ENCODE measurements at regions not wholly inside any gene's neighbourhood (a gene's known extent, or its start where the extent isn't known, plus 50 kb on each side); places are given as distances from the start of the nearest gene placed in this dataset.

DNA sequence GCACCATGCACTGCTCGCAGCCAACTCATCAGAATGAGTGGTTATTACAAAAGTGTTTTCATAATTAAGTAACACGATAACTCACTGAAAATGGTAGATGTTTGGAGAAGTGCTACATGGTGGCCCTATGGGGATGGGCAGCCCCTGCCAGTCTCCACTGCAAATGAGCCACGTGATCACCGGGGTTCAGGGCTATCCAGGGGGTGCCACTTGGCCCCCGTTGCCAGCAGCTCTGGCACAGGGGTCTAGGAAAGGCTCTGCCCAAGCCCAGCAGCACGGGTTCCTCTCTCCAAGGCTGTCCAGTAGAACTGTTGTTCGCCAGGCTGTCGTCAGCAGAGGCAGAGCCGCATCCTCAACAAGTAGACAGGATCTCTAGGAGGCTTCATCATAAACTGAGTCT lies 382.1 kb upstream of the B3GAT1 start:
- DNase-seq = no peak

DNA sequence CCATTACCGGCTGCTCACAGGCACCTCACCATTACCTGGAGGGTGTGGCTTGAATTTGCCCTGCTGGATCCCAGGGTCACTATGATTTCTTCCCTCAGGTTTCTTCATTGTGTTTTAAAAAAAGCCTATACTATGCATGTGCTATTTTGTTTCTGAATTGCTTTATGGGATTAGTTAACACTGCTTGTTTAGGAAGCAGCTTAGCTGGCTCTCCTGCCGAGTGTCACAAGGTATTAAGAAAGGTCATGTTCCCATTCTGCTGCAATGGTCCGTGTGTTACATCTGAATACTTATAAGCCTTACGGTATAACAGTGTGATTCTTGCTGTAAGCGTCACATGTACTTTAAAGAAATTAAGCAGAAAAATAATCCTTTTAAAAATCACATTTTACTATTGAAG lies 380.6 kb upstream of the B3GAT1 start:
- no peak for DNase-seq

DNA sequence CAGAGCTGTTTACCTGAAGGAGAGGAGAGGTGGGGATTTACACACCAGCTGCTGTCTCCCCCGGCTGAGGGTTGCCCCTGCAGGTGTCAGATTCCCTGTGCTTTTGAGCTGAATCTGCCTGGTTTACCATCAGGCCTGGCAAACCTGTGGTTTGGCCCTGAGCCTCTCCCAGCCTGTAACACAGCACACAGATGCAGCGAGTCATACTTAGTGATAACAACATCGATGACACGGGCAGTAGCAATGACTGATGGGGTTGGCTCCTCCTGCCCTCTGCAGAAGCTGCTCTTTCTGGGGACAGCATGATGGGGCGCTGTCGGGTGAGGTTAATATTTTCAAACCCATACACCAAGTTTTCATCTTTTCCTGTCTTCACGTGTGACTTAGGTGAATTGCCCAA lies 380.0 kb upstream of the B3GAT1 start:
- no peak for DNase-seq

DNA sequence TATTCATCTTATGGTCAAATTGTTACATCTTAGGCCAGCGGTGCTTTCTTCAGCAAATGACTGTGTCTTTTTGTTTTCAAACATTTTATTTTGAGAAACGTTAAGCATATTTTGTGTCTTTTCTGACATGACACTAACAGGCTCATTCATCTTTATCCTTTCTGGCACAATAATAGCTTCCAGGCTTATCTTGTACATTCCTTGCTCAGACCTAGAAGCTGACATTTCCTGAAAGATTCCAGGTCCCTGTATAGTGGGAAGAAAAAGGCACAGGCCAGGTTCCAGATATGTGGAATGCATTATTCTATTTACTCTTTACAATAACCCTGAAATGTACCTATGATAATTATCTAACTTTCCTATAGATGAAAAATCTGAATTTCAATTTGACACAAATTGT lies 379.1 kb upstream of the B3GAT1 start:
- no peak for DNase-seq

DNA sequence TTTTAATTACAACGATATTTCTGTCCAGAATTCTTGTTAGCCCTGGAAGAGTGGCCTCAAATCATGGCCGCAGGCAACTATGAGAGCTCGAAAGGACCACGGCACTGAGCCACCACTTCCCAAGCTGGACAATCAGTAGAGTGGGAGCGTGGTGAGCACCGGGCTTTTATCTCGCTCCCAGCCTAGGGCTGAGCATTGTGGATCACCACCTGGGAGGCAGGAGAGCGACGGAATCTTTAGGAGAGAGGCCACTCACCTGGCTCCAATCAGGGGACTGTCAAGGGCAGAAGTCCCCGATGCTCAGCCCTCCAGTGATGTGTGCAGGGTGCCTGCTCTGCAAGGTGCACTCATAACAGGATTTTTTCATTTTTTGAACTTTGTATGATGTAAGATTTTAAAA lies 377.1 kb upstream of the B3GAT1 start:
- no peak for DNase-seq

DNA sequence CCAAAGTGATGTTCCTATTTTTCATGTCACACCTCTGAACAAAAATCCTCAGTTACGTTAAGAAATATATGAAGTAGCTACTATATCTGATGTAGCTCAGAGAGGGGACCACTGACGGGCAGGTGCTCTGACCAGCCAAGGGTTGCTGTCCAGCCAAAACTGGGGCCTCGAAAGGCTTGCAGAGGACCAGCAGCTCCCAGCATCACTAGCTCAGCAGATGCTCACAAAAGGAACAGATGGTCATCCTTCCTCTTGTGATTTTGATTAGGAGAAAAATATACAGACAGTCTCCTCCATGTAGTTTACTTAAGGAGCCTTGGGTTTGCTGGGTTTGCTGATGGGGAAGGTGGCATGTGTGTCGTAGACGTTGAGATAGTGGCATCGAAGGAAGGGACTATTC lies 374.6 kb upstream of the B3GAT1 start:
- no peak for DNase-seq

DNA sequence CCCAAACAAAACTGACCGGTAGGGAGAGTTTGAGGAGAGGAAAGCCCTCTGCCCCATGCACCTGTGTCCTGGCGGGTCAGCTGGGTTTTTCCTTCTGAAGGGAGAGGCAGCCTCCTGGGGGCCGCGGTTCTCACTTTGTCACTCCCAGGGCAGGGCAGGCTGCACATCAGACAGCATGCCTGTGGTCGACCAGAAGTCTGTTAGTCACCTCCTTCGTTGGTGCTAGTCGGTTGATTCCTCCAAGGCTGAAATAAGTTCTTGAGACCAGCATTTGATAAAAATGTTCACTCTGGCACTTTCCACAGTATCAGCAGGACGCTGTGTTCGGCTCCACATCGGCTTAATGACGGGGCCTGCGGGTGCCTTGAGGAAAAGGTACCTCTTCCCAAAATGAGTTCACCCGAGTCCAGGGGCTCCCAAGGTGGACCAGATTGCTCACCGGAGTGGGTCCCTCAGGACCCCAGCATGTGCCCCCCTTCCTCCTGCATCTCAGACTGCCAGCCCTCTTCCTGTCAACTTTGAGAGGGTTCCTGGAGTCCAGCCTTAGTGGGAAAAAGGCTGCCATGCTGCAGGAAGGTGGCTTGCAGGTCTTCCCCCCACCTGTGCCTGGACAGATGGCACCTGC lies 373.7 kb upstream of the B3GAT1 start:
- DNase-seq = no peak

DNA sequence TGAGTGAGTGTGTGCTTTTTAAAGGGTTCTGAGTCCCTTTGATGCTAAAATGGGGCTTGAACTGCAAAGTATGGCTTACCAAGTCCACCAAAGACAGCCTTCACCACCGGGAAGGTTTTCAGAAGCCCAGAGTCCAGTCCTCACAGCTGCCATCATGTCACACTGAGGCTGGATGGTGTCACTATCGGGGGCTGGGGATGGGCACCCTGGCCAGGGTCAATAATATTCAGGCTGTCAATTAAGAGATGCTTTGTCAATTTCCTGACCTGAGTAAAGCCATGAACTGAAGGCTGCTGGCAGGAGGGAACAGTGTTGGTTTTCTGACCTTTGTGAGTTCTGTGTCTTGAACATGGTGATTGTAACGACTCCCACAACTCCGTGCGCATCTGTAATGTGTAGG lies 373.0 kb upstream of the B3GAT1 start:
- DNase-seq = no peak

DNA sequence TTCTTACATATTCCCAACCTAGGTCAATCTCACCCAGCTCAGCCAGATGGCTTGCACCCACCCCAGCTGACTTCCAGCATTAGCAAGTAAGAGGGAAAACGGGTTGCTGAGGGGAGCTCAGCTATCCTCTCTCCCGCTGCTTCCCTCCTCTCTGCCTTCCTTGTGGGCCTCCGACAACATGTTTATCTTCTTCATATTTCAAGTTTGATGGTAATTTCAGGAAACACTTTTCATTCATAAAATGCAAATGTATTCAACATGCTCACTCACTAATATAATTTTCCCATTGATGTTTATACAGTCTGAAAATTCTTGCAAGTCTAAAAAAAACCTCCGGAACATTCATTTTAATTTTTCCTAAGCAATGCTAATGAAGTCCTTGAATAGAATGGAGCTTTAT lies 372.5 kb upstream of the B3GAT1 start:
- DNase-seq = no peak

DNA sequence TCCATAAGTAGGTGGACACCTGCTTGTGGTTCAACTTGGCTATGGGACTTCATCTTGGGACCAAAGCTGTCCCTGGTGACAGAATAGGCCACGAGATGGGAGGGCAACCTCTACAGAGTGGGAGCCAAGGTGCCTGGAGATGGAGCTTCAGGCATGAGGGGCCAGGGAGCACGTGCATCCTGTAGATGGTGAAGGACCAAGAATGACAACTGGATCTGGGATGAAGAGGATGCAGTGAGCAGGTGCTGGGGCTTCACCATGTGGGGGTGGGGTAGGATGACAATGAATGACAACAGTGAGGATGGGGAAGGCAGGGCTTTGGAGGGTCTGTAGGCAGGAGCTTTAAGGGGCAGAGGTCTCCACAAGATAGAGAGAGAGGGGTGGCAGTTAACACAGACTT lies 372.0 kb upstream of the B3GAT1 start:
- no peak for DNase-seq

DNA sequence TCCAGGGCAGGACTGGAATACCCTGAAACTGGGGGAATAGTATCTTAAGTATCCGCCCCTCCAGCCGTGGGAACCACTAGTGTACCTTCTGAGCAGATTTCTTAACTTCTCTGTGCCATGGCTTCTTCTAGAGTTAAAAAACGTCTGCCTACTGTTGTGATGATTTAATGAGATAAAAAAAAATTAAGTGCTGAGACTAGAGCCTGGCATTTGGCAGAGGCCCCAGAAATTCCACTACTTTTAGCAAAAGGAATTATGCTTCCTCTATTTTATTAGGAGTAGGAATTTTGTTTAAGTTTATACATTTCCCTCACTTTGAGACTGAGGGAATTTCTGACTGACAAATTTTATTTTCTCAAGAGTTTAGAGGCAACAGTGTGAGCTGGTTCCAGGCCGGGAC lies 371.2 kb upstream of the B3GAT1 start:
- DNase-seq = no peak

DNA sequence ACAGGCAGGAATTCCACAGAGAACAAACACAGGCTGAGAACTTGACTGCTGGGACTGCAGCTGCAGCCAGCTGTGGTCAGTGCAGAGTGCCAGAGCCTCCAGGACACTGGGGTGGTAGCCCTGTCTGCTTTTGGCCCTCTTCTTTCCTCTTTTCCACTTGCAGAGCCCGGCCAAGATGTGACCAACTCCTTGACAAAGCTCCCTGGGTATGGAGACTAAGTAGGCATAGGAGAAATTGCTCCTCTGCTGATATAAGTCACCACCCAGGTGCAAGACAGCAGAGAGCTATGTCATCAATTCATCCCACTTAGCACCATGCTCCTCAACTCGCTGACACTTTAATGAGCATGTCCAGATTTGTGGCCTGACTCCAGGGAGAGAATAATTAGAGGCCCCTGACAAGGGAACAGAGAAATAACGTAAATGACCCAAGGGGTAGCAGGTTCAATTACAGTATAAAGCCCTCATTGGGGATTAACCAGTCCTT lies 369.4 kb upstream of the B3GAT1 start:
- DNase-seq = no peak

DNA sequence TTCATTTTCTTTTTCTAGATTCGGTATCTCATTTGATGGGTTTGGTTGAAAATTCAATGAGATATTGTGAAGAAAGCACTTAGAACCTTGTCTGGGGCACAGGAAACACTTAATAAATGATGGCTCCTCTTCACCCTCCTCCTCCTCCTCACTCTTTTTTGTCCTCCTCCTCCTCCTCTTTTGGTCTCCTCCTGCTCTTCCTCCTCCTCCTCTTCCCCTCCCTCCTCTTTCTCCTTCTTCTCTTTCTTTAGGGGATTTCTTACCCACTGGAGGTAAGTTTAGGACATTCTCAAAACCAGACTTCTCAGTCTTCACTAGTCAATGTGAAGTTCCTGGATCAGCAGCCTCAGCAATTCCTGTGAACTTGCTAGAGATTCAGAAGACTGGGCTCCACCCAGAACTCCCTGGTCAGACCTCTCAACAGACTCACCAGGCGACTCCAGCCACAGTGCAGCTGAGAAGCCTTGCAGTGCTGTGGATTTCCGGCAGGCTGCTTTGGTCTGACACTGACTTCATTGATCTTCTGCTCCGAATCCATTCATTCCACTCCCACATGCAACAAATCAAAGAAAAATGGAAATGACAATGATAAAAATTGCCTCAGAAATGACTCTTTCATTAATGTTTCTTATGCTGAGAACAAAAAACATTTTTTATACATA lies 368.6 kb upstream of the B3GAT1 start:
- DNase-seq = no peak

DNA sequence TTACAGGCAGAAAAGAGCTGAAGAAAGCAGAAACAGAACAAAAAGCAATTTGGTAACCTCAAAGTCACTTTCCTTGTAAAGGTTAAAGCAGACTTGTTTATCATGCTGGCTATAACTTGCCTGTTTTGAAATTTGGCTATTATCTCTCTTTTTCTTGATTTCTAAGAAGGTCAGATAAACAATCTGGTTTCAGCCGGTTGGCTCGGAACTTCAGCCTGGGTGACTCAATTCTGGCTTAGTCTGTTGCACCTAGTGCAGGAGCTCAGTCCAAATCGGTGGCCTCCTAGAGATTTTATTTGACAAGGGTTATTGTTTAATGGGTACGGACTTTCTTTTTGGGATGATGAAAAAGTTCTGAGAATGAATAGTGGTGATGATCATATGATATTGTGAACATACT lies 367.1 kb upstream of the B3GAT1 start:
- DNase-seq = no peak

DNA sequence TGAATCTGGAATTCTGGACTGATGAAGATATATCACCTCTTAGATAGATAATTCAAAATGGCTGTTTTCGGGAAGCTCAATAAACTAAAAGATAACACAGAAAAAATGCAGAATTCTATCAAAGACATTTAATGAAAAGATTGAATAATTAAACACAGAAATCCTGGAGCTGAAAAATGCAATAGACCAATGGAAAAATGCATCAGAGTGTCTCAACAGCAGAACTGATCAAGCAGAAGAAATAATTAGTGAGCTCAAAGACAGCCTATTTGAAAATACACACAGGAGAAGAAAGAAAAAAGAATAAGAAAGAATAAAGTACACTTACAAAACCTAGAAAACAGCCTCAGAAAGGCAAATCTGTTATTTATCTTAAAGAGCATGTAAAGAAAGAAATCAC lies 356.4 kb upstream of the B3GAT1 start:
- DNase-seq = no peak

DNA sequence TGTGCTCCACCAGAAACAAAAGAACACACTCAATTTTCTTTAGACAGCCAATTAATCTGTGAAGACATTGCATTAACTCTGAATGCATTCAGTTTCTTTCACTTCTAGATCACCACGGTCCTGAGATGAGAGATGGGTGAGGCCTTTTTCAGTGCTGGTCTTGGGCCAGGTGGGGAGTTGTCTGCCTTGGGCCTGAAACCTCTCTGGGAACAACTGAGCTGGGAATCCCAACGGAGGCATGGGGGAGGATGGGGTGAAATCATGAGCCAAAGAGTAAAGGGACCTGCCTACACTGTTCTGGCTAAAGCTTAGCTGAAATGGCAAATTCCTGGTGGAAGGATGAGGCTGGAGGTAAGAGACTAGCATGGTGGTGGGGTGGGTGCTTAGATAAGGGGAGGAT lies 353.5 kb upstream of the B3GAT1 start:
- no peak for DNase-seq

DNA sequence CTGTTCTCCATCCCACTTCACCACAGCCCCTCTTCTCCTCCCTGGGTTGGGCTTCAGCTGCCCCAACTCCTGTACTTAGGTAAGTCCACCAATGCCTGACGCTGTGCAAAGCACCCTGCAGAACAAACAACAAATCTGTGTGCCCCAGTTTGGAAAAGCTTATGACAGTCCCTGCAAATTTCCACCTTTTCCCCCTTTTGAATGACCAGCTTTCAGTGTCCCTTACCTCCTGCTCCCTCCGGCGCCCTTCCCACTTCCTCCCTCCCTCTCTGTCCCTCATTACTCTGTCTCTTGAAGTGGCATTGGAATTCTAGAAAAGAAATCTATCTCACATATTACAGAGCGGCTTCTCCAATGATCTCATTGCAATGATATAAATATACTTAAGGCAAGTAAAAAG lies 352.9 kb upstream of the B3GAT1 start:
- no peak for DNase-seq

DNA sequence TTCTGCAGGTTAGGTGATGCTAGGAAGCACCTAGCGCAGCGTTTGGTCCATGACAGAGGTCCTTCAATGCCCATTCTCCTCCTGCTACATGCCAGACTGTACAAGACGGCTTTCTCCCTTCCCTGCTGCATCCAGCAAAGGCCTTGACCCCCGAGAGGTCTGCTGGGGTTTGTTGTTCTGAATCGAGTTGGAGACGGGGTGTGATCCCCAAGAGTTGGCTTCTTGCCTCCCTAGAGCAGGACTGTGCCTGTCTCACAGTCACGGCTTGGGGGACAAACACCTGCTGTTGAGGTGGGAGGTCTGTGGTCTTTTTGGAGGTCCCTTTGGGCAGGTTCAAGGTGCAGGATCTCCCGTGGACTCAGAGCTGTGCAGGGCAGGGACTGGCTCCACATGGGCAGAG lies 352.3 kb upstream of the B3GAT1 start:
- no peak for DNase-seq

DNA sequence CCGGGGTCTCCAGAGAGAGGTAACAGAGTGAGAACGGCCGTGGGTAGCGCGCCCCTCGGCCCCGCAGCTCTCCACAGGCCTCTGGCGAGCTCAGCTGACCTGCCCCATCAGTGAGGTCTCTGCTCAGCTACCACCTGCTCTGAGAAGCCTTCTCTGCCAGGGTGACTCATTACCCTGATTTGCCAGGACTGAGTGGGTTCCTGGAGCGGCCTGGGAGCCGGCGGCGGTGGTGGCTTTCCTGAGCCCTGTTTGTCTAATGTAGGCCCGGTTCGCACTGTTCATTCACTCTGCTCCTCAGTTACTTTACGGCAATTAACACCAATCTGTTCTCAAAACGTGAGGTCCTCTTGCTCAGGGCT lies 351.0 kb upstream of the B3GAT1 start:
- DNase-seq = no peak

DNA sequence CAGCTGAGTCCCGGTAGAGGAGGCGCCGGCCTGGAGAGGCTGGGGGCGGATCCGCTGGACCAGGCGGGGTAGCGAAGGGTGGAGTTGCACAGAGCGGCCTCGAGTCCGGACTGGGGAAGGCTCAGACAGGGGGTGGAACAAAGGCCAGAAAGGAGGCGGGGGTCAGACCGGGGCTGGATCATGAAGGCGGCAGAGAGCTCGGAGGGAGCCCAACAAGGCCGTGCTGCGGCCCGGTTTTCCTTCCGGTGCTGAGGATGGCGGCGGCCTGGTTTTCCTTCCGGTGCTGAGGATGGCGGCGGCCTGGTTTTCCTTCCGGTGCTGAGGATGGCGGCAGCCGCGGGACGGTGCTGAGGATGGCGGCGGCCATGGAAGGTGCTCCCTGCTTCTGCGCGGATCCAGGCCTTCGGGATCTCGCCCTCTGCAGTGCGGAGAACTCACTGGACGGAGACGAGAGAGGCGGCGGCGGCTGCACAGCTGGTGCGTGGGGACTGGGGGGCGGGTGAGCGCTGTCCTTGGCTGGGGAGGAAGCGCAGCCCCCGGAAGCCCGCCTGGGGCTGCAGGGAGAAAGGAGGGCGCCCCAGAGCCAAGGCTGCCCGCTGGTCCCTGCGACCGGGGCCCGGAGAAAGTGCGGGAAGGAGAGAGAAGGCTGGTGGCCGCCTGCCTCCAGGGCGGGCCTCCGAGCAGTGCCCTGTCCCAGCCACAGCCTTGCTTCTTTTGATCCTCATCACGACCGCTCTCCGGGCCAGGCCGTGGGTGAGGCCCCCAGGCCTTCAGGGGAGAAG lies 350.4 kb upstream of the B3GAT1 start:
- DNase-seq = no peak

DNA sequence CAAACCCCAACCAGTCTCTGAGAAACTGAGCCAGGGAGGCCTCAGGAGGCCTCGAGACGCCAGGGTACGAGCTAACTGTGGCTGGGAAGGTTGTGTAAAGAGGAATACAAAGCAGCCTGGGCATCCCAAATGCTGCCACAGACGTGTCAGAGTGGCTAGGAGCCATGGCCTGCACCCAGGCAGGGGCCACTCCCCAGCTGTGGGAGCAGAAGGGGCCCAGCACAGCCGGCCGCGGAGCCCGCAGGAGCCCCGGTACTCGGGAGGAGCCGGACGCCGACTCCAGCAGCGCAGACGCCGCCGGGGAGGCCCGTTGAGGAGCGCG lies 349.8 kb upstream of the B3GAT1 start:
- DNase-seq = no peak

DNA sequence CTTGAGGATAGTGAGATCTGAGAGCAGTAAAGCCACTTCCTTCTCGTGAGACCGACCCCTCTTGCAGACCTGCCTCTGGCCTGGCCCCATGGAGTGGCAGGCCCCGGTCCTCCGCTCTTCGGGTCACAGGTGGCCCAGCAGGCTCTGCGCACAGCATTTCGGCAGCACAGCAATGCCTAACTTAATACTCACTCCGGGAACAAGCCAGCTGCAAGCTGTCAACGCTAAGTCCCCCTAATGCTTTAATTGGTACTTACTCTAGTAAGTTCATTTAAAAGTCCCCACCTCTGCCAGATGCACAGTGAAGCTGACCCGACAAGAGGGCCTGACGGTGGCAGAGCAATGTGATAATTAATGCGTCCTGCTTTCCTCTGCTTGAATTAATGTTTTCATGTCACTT lies 349.3 kb upstream of the B3GAT1 start:
- DNase-seq = no peak

DNA sequence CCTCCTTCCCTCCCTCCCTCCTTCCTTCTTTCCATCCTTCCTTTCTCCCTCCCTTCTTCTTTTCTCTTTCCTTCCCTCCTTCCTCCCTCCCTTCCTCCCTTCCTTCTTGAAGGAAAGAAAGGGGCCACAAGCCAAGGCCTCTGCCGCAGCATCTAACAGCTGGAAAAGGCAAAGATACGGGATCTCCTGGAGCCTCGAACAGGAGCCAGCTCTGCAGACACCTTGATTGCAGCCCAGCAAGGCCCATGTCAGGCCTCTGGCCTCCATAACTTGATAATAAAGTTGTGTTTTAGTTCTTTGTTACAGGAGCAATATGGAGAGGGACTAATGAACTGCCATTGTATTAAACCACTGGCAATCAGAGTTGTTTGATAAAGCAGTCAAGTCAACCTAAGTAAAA lies 348.9 kb upstream of the B3GAT1 start:
- no peak for DNase-seq

DNA sequence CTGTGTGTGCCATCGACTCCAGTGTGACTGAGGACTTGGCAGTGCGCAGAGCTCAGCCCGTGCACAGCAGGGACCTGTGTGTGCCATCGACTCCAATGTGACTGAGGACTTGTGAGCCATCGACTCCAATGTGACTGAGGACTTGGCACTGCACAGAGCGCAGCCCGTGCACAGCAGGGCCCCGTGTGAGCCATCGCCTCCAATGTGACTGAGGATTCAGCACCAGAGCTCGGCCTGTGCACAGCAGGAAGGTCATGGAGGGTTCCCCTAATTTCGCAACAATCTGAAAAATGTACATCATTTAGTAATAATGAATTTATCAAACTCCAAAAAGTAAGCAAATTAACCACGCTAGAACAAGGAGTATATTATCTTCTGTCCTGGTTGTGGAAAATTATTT lies 348.3 kb upstream of the B3GAT1 start:
- no peak for DNase-seq

DNA sequence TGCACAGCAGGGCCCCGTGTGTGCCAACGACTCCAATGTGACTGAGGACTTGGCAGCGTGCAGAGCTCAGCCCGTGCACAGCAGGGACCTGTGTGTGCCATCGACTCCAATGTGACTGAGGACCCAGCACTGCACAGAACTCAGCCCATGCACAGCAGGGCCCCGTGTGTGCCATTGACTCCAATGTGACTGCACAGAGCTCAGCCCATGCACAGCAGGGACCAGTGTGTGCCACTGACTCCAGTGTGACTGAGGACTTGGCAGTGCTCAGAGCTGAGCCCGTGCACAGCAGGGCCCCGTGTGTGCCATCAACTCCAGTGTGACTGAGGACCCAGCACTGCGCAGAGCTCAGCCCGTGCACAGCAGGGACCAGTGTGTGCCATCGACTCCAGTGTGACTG lies 347.8 kb upstream of the B3GAT1 start:
- DNase-seq = no peak

Measured in T-helper 1 cell (primary cell).